HUES6 (cell line): ENCODE measurements at regions not wholly inside any gene's neighbourhood (a gene's known extent, or its start where the extent isn't known, plus 50 kb on each side); places are given as distances from the start of the nearest gene placed in this dataset.

Experiments
- H3K27ac ChIP-seq: 2 replicates; pipeline ENCODE4 v1.7.0; 2013; ENCODE audit warnings: low read depth, mild to moderate bottlenecking, low read length, inconsistent platforms
- H3K27me3 ChIP-seq: 2 replicates; pipeline ENCODE4 v1.6.1; 2013; ENCODE audit warnings: low read length; ENCODE audit not compliant: control insufficient read depth, insufficient read depth
- H3K36me3 ChIP-seq: 2 replicates; pipeline ENCODE4 v1.6.1; 2013; ENCODE audit warnings: low read length; ENCODE audit not compliant: control insufficient read depth, insufficient read depth
- H3K4me1 ChIP-seq: 2 replicates; pipeline ENCODE4 v1.6.1; 2013; ENCODE audit warnings: low read length; ENCODE audit not compliant: control insufficient read depth, insufficient read depth
- H3K4me3 ChIP-seq: 2 replicates; pipeline ENCODE4 v1.5.1; 2013; ENCODE audit warnings: low read depth, low read length
- H3K9ac ChIP-seq: one replicate; pipeline ENCODE4 v1.6.1; 2013; ENCODE audit warnings: mild to moderate bottlenecking, low read length
- H3K9me3 ChIP-seq: 2 replicates; pipeline ENCODE4 v1.6.1; 2013; ENCODE audit warnings: low read depth, low read length; ENCODE audit not compliant: control insufficient read depth, insufficient read depth

GRCh38 chr1:244256086-244256676 lies 195.5 kb downstream of the ADSS2 start:
- Histone ChIP-seq H3K4me1 (no peaks in the 10 kb centered on the region), H3K9ac (no peak overlapping the region), H3K36me3 (no peaks in the 10 kb centered on the region), H3K27ac (no peak overlapping the region), H3K9me3 (peaks cover 7% of the 10 kb centered on the region; the same call in 1 of the 2 replicates), H3K4me3 (no peak overlapping the region), H3K27me3 (no peaks in the 10 kb centered on the region)

- Histone ChIP-seq H3K4me1 (no peaks in the 10 kb centered on the region), H3K36me3 (no peaks in the 10 kb centered on the region), H3K9me3 (peaks cover under 1% of the 10 kb centered on the region; the same call in 1 of the 2 replicates), H3K27me3 (no peaks in the 10 kb centered on the region), H3K27ac (no peak overlapping the region), H3K4me3 (no peak overlapping the region), H3K9ac (no peak overlapping the region)
Measured at GRCh38 chr1:244264163-244264562, 187.5 kb downstream of the ADSS2 start.

GRCh38 chr1:244265507-244265906 lies 186.2 kb downstream of the ADSS2 start:
- Histone ChIP-seq H3K4me1 (no peaks in the 10 kb centered on the region), H3K36me3 (no peaks in the 10 kb centered on the region), H3K9me3 (no peaks in the 10 kb centered on the region; the same call in 1 of the 2 replicates), H3K27me3 (no peaks in the 10 kb centered on the region), H3K27ac (no peak overlapping the region), H3K9ac (no peak overlapping the region), H3K4me3 (no peak overlapping the region)

- Histone ChIP-seq H3K4me3 (no peak overlapping the region), H3K27me3 (no peaks in the 10 kb centered on the region), H3K27ac (no peak overlapping the region), H3K9ac (no peak overlapping the region), H3K4me1 (peaks cover 6% of the 10 kb centered on the region; the same call in 1 of the 2 replicates), H3K36me3 (no peaks in the 10 kb centered on the region), H3K9me3 (no peaks in the 10 kb centered on the region; the same call in 1 of the 2 replicates)
Measured at GRCh38 chr1:244269169-244269568, 182.5 kb downstream of the ADSS2 start.

GRCh38 chr1:244271004-244271403 lies 180.7 kb downstream of the ADSS2 start:
- peaks cover 6% of the 10 kb centered on the region; the same call in 1 of the 2 replicates for H3K4me1 ChIP-seq
- no peaks in the 10 kb centered on the region for H3K36me3 ChIP-seq
- no peaks in the 10 kb centered on the region; the same call in 1 of the 2 replicates for H3K9me3 ChIP-seq
- no peaks in the 10 kb centered on the region; the same call in 1 of the 2 replicates for H3K27me3 ChIP-seq
- no peak overlapping the region for H3K4me3 ChIP-seq
- no peak overlapping the region for H3K27ac ChIP-seq
- H3K9ac ChIP-seq: no peak overlapping the region

GRCh38 chr1:244271691-244272308 lies 179.9 kb downstream of the ADSS2 start:
- Histone ChIP-seq H3K27ac (no peak overlapping the region), H3K36me3 (no peaks in the 10 kb centered on the region), H3K9me3 (no peaks in the 10 kb centered on the region; the same call in 1 of the 2 replicates), H3K27me3 (no peaks in the 10 kb centered on the region; the same call in 1 of the 2 replicates), H3K4me3 (no peak overlapping the region), H3K4me1 (peaks cover 6% of the 10 kb centered on the region; the same call in 1 of the 2 replicates), H3K9ac (no peak overlapping the region)

- H3K27ac ChIP-seq: no peak overlapping the region
- no peak overlapping the region for H3K4me3 ChIP-seq
- no peaks in the 10 kb centered on the region; the same call in 1 of the 2 replicates for H3K9me3 ChIP-seq
- no peaks in the 10 kb centered on the region for H3K36me3 ChIP-seq
- H3K4me1 ChIP-seq: peaks cover 6% of the 10 kb centered on the region; the same call in 1 of the 2 replicates
- H3K9ac ChIP-seq: no peak overlapping the region
- no peaks in the 10 kb centered on the region; the same call in 1 of the 2 replicates for H3K27me3 ChIP-seq
Measured at GRCh38 chr1:244272471-244273261, 179.0 kb downstream of the ADSS2 start.

- no peak overlapping the region for H3K4me3 ChIP-seq
Measured at GRCh38 chr1:244273262-244273844, 178.4 kb downstream of the ADSS2 start.

GRCh38 chr1:244273845-244274619 lies 177.7 kb downstream of the ADSS2 start:
- Histone ChIP-seq H3K4me1 (peaks cover 6% of the 10 kb centered on the region; the same call in 1 of the 2 replicates), H3K27me3 (no peaks in the 10 kb centered on the region; the same call in 1 of the 2 replicates), H3K27ac (no peak overlapping the region), H3K36me3 (no peaks in the 10 kb centered on the region), H3K4me3 (no peak overlapping the region), H3K9ac (peak overlapping the region; percentile 8), H3K9me3 (peaks cover 3% of the 10 kb centered on the region; the same call in 1 of the 2 replicates)

More at GRCh38 chr1:244273262-244273844, 178.4 kb downstream of the ADSS2 start:
- H3K27me3 ChIP-seq: no peaks in the 10 kb centered on the region; the same call in 1 of the 2 replicates
- peaks cover 6% of the 10 kb centered on the region; the same call in 1 of the 2 replicates for H3K4me1 ChIP-seq
- no peak overlapping the region for H3K9ac ChIP-seq
- H3K36me3 ChIP-seq: no peaks in the 10 kb centered on the region
- no peak overlapping the region for H3K27ac ChIP-seq
- H3K9me3 ChIP-seq: no peaks in the 10 kb centered on the region; the same call in 1 of the 2 replicates

GRCh38 chr1:244276646-244277045 lies 175.1 kb downstream of the ADSS2 start:
- Histone ChIP-seq H3K9me3 (peaks cover 4% of the 10 kb centered on the region; the same call in 1 of the 2 replicates), H3K36me3 (no peaks in the 10 kb centered on the region), H3K27ac (no peak overlapping the region), H3K4me1 (peaks cover 6% of the 10 kb centered on the region; the same call in 1 of the 2 replicates), H3K27me3 (no peaks in the 10 kb centered on the region; the same call in 1 of the 2 replicates), H3K9ac (no peak overlapping the region), H3K4me3 (no peak overlapping the region)
